GM21528 (cell line): ENCODE measurements at regions not wholly inside any gene's neighbourhood (a gene's known extent, or its start where the extent isn't known, plus 50 kb on each side); places are given as distances from the start of the nearest gene placed in this dataset.
"Not testable (repeated sequence)": the region's sequence is repeated elsewhere in the genome, so short reads cannot be mapped to it uniquely, and the experiment has no call there.

Experiments used
- ATAC-seq: cut with Tn5 transposase; IDR thresholded peaks from one replicate; pipeline ENCODE4 v1.9.1; 2021; ENCODE audit warnings: mild to moderate bottlenecking, moderate library complexity; ENCODE audit not compliant: unreplicated experiment, low FRiP score

DNA sequence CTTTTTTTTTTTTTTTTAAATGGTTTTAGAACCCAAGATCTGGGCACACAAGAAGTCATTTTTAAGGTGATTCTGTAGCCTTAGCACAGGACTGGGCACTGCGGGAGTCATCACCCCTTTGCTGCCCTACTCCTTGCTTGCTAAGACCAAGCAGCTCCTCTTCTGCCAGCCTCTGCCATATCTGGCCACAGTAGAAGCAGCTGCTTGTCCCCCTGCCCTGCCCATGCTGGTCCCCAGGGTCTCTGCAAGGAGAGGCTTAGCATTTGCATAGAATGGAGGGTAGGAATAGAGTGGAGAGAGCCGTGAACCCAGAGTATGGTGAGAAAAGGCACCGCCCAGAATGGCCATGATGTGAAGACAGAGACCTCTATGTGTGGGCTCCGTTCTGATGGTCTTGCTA lies 109.3 kb downstream of the ADRA2C start:
- ATAC-seq = no peak

DNA sequence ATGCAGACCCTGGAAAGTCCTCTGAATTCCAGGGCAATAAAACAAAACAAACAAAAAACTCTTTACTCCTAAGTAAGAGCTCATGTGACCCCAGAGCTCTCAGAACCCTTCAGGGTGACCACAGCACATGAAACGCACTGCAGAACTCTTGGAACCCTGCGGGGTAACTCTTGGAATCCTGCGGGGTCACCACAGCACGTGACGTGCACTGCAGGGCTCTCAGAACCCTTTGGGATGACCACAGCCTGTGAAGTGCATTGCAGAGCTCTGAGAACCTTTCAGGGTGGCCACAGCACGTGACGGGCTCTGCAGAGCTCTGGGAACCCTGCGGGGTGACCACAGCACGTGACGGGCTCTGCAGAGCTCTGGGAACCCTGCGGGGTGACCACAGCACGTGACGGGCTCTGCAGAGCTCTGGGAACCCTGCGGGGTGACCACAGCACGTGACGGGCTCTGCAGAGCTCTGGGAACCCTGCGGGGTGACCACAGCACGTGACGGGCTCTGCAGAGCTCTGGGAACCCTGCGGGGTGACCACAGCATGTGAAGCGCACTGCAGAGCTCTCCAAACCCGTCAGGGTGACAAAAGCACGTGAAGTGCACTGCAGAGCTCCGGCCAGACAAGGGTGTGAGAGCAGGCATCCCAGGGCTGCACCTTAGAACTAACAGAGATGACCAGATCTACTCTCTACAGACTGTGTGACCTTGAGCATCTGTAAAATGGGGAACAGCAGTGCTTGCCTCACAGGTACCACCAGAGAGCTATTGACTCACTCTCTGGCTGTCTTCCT lies 110.1 kb downstream of the ADRA2C start:
- ATAC-seq = not testable (repeated sequence)

- ATAC-seq = no peak
Observed at GRCh38 chr4:3877236-3877635, 111.1 kb downstream of the ADRA2C start.

GRCh38 chr4:3877868-3878267 lies 111.7 kb downstream of the ADRA2C start:
- no peak for ATAC-seq

- no peak for ATAC-seq
Observed at GRCh38 chr4:3878678-3879077, 112.5 kb downstream of the ADRA2C start.

- no peak for ATAC-seq
Observed at GRCh38 chr4:3879681-3880614, 113.8 kb downstream of the ADRA2C start.

DNA sequence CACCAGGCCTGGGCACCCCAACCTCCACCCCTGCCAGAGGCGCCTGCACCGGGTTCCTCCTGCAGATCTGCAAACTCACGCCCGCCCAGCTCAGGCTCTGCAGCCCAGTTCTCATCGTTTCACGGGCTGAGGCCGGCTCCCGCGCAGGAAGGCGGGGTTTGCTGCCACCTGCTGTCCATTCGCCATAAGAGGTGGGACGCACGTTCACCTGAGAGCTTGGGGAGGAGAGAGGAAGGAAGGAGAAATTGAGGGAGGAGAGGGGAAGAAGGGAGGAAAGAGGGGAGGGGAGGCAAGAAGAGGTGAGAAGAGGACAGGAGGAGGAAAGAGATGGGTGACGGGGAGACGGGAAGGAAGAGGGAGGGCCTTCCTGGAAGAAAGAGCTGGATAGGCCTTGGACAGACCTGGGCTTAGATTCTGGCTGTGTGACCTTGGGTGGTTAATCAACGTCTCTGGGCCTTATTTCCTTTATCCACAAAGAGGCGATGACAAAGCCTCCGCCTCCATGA lies 114.5 kb downstream of the ADRA2C start:
- no peak for ATAC-seq

- not testable (repeated sequence) for ATAC-seq
Observed at GRCh38 chr4:3882316-3882885, 116.2 kb downstream of the ADRA2C start.

DNA sequence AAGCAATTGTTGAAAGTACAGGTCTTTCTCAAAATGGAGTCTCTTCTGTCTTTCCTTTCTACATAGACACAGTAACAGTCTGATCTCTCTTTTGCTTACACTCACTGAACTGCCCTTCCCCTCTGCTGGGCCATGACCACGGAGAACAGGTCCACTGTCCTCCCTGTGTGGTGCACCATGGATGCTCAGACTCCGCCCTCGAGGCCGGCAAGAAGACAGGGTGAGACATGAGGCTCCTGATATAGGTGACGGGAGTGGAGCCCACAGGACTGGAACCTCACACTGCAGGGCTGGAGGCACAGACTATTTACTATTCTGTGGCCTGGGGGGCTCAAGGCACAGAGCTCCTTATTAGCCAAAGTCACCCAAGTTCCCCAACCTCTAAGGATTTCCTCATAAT lies 118.1 kb downstream of the ADRA2C start:
- not testable (repeated sequence) for ATAC-seq

DNA sequence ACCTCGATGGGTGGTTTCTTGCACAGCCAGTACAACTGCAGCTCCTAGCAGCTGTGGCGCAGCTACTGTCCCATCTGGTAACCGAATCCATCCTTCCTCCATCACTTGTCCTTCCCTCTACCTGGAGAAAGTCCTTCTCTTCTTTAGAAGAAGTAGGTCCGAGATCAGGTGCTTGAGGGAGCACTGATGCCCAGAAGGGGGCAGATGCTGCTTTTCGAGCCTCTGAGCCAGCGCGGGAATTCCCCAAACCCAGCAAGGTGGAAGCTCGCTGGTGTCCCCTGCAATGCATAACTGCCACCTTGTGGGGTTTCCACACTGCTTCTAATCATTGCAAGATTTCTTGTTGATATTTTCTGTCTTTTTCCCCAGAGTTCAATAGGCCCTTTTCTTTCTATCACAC lies 127.4 kb downstream of the ADRA2C start:
- ATAC-seq = not testable (repeated sequence)

GRCh38 chr4:3894086-3894959 lies 128.1 kb downstream of the ADRA2C start:
- ATAC-seq = not testable (repeated sequence)

DNA sequence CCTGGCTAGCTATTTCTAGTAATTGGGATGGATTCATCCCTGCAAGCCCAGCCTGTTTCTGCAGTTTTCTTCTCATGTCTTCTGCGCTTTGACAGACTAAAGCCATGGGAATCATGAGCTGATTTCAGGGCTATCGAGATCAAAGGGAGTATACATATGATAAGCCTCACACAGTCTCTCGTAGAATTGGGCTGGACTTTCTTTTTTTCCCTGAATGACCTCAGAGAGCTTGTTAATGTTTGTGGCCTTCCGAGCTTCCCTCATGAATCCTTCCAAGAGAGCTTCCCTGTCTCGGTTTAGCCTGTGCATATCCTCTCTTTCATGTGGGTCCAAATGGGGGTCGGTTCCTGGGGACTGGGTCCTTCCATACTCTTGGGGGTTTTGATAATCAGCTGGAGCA lies 130.3 kb downstream of the ADRA2C start:
- ATAC-seq = no peak

DNA sequence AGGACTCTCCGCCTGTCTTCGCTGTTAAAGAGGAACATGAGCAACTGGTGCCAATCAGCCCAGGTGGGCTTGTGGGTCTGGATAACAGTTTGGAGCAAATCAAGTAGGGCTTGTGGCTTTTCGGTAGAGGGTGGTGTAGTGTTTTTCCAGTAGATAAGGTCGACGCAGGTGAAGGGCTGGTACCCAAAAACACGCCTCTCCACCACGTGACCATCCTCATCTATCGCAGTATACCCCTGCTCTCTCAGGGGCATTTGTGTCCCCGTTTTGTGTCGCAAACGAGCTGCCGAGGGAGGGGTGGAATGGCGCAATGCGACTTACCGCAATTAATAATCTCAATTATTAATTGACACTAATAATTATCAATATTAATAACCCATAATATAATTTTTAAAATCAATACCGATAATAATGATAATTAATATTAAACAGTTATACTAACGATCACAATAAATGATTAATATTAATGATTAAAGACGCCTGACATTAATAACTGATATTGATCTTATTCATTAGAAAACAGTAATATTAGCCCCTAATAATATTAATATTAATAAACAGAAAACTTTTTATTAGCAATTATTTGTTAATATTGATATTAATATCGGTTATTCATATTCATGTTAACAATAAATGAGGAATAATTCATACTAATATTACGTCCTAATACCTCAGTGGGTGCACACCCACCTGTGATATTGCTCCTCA lies 130.8 kb downstream of the ADRA2C start:
- ATAC-seq = not testable (repeated sequence)

- ATAC-seq = no peak
Observed at GRCh38 chr4:3898098-3898497, 131.9 kb downstream of the ADRA2C start.

- not testable (repeated sequence) for ATAC-seq
Observed at GRCh38 chr4:3898928-3899327, 132.7 kb downstream of the ADRA2C start.

- ATAC-seq = not testable (repeated sequence)
Observed at GRCh38 chr4:3904264-3904955, 138.2 kb downstream of the ADRA2C start.

GRCh38 chr4:3909616-3910015 lies 143.4 kb downstream of the ADRA2C start:
- not testable (repeated sequence) for ATAC-seq

- not testable (repeated sequence) for ATAC-seq
Observed at GRCh38 chr4:3910161-3910950, 144.2 kb downstream of the ADRA2C start.
